ENCODE measurements at regions not wholly inside any gene's neighbourhood (a gene's known extent, or its start where the extent isn't known, plus 50 kb on each side); places are given as distances from the start of the nearest gene placed in this dataset.

DNA sequence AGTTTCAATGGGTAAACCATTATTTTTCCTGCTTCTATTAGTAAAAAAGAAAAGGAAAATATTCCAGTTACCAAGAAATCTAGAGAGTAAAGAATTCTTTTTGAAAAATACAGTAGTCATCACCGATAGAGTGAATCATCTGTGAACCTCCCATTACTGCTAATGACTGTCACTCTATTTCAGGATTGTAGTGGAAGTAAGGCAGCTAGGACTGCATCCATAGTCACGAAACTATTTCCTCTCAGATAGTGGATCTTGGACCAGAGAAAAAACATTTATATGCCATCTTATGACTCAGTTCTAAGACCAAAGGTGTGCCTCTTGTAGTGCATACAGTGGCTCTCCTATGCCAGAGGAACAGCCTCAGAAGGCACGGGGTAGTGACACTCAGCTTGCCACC is 173.9 kb upstream of the PLEKHA5 start:
- no peaks in the 10 kb centered on the region for H3K36me3 ChIP-seq
- TF ChIP-seq, protein P1, sequence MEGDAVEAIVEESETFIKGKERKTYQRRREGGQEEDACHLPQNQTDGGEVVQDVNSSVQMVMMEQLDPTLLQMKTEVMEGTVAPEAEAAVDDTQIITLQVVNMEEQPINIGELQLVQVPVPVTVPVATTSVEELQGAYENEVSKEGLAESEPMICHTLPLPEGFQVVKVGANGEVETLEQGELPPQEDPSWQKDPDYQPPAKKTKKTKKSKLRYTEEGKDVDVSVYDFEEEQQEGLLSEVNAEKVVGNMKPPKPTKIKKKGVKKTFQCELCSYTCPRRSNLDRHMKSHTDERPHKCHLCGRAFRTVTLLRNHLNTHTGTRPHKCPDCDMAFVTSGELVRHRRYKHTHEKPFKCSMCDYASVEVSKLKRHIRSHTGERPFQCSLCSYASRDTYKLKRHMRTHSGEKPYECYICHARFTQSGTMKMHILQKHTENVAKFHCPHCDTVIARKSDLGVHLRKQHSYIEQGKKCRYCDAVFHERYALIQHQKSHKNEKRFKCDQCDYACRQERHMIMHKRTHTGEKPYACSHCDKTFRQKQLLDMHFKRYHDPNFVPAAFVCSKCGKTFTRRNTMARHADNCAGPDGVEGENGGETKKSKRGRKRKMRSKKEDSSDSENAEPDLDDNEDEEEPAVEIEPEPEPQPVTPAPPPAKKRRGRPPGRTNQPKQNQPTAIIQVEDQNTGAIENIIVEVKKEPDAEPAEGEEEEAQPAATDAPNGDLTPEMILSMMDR (IDR thresholded peaks at IDR 0.05), result no peak
- TF ChIP-seq POLR2A (IDR thresholded peaks at IDR 0.05), result no peak
- no peak overlapping the region for H3K27ac ChIP-seq
- no peak for DNase-seq
- intact Hi-C loops (cut with DNase I; ENCODE audit: low total_unique reads), result no loop called here
- H3K27me3 ChIP-seq, result no peaks in the 10 kb centered on the region
- H3K9me3 ChIP-seq, result no peaks in the 10 kb centered on the region
- no peak overlapping the region for H3K4me3 ChIP-seq
- no peaks in the 10 kb centered on the region for H3K4me1 ChIP-seq

DNA sequence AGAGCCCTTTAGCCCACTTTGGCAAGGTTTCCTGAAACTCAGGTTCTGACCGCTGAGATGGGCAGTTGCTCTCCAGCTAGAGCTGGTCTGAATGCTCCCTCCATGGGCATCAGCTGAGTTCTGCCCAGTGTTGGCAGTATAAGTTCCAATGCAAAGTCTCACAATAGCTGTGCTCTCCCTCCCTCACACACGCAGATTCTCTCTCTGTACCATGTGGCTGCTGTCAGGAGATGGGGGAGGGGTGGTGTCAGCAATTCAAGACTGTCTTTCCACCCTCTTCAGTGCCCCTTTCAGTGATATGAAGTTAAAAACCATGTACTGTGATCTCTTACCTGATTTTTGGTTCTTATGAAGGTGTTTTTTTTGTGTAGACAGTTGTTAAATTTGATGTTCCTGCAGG is 164.3 kb upstream of the PLEKHA5 start:
- Histone ChIP-seq H3K4me1 (no peaks in the 10 kb centered on the region), H3K27me3 (no peaks in the 10 kb centered on the region), H3K9me3 (no peaks in the 10 kb centered on the region), H3K27ac (no peak overlapping the region), H3K4me3 (no peak overlapping the region), H3K36me3 (no peaks in the 10 kb centered on the region)
- no peak for DNase-seq
- TF ChIP-seq, protein P1 (IDR thresholded peaks at IDR 0.05), result no peak
- TF ChIP-seq POLR2A (IDR thresholded peaks at IDR 0.05), result no peak
- intact Hi-C loops (cut with DNase I; ENCODE audit: low total_unique reads), result no loop called here

DNA sequence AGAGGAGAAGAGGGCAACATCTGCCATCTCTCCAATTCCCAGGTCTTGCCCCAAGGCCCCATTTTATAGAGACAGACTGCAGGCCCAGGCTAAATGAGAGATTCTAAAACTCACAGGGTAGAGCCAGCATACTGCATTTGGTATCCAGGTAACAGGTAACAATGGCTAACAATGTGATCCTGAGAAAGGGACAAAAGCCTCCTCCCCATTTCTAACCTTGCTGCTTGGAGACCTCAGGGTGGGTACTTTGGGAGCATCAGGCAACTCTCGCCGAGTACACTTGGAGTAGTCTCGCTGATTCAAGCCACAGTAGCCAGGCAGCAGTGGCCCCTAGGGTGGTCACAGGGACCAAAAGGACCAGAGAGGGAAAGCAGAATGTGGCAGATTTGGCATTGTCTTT is 162.6 kb upstream of the PLEKHA5 start:
- TF ChIP-seq POLR2A (IDR thresholded peaks at IDR 0.05), result no peak
- TF ChIP-seq, protein P1 (IDR thresholded peaks at IDR 0.05), result no peak
- no peaks in the 10 kb centered on the region for H3K36me3 ChIP-seq
- no peak overlapping the region for H3K4me3 ChIP-seq
- no peaks in the 10 kb centered on the region for H3K27me3 ChIP-seq
- H3K4me1 ChIP-seq, result no peaks in the 10 kb centered on the region
- intact Hi-C loops (cut with DNase I; ENCODE audit: low total_unique reads), result no loop called here
- no peak for DNase-seq
- no peak overlapping the region for H3K27ac ChIP-seq
- H3K9me3 ChIP-seq, result no peaks in the 10 kb centered on the region

DNA sequence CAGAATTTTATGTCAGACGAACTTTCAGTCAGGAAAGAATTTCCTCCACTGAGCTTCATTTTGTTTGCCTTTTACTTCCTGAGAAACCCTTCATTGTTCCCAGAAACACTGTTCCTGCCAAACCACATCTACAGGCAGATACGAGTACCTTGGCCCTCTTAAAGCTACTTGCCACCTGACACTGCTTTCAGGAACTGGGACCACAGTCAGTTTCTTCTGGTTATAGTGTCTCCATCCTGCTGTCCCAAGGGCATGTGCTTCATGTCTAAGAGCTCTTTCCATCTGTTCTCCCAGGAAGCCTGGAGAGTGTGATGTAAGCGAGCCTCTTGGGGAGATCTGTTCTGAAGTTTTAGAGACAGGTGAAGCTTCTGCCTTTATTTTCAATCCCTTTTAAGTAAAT is 161.7 kb upstream of the PLEKHA5 start:
- Histone ChIP-seq H3K4me3 (no peak overlapping the region), H3K4me1 (no peaks in the 10 kb centered on the region), H3K27me3 (no peaks in the 10 kb centered on the region), H3K9me3 (no peaks in the 10 kb centered on the region), H3K27ac (no peak overlapping the region), H3K36me3 (no peaks in the 10 kb centered on the region)
- DNase-seq, result no peak
- TF ChIP-seq, protein P1 (IDR thresholded peaks at IDR 0.05), result no peak
- no peak for TF ChIP-seq POLR2A (IDR thresholded peaks at IDR 0.05)
- intact Hi-C loops (cut with DNase I; ENCODE audit: low total_unique reads), result no loop called here

DNA sequence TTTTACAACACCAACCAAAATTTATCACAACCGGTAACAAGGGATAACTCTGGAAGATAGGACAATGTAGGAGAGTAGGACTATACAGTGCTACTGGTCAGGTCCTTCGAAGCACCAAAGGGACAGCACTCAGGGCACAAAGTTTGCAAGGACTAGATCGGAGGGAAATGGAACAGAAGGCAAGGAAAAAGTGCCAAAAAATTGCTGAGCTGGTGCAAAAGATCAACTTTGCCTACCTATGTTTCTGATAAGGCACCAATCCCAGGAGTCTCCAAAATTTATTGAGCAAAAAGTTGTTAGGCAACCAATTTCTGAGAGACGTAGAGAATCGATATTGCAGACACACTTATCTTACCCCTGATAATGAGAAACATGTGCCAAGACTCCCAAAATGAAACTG is 160.0 kb upstream of the PLEKHA5 start:
- Histone ChIP-seq H3K27ac (no peak overlapping the region), H3K4me1 (no peaks in the 10 kb centered on the region)
- intact Hi-C loops (cut with DNase I; ENCODE audit: low total_unique reads), result no loop called here

More for the DNA sequence above, 160.0 kb upstream of the PLEKHA5 start:
- Histone ChIP-seq H3K36me3 (no peaks in the 10 kb centered on the region), H3K27me3 (no peaks in the 10 kb centered on the region), H3K9me3 (no peaks in the 10 kb centered on the region), H3K4me3 (no peak overlapping the region)
- TF ChIP-seq, protein P1 (IDR thresholded peaks at IDR 0.05), result no peak
- no peak for TF ChIP-seq POLR2A (IDR thresholded peaks at IDR 0.05)
- DNase-seq, result no peak
